ENCODE measurements at regions not wholly inside any gene's neighbourhood (a gene's known extent, or its start where the extent isn't known, plus 50 kb on each side); places are given as distances from the start of the nearest gene placed in this dataset.

DNA sequence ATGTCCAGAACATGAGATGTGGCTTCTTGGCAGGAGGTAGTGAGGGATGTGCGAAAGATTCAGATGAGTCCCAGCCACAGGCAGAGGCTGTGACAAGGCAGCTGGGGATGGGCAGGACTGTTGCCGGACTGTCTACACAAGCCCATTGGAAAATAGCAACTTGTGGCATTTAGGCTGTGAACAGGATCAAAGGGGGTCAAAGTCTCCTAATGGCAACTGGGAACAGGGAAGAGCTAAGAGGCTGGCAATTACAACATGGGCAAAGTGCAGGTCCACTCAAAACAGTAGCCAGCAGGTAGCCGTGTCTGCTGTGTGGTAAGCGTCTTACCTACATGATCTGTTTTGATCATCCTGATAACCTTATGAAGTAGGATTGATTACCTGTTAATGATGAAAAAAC is 254.2 kb upstream of the ZNF32 start:
- POLR2A ChIA-PET: no interaction called here
- DNase-seq: no peak
- Mint-ChIP-seq H3K4me1 (ENCODE audit: low read depth, unreplicated experiment) (no peaks in the 10 kb centered on the region), H3K9me3 (ENCODE audit: unreplicated experiment) (no peaks in the 10 kb centered on the region), H3K36me3 (ENCODE audit: insufficient read depth, unreplicated experiment) (no peaks in the 10 kb centered on the region), H3K4me3 (ENCODE audit: unreplicated experiment) (no peak overlapping the region), H3K27ac (ENCODE audit: unreplicated experiment) (no peak overlapping the region), H3K27me3 (ENCODE audit: insufficient read depth, unreplicated experiment) (peaks cover 7% of the 10 kb centered on the region)
- Histone ChIP-seq H3K4me3 (ENCODE audit: low read depth, low read length) (no peak overlapping the region), H3K36me3 (ENCODE audit: control insufficient read depth, insufficient read depth, low read length) (no peaks in the 10 kb centered on the region), H3K27me3 (replicated peaks; ENCODE audit: control insufficient read depth, insufficient read depth, low read length) (no peaks in the 10 kb centered on the region), H3K9me3 (no peaks in the 10 kb centered on the region), H3K4me1 (no peaks in the 10 kb centered on the region)
- BruUV-seq (replicated peaks): no TSS peak
- intact Hi-C loops (cut with micrococcal nuclease; ENCODE audit: unreplicated experiment): loop anchor here (5.0 kb wide), 1 partner anchor 221 kb away; no protein-coding TSS in a partner anchor
- TF ChIP-seq, protein P1, sequence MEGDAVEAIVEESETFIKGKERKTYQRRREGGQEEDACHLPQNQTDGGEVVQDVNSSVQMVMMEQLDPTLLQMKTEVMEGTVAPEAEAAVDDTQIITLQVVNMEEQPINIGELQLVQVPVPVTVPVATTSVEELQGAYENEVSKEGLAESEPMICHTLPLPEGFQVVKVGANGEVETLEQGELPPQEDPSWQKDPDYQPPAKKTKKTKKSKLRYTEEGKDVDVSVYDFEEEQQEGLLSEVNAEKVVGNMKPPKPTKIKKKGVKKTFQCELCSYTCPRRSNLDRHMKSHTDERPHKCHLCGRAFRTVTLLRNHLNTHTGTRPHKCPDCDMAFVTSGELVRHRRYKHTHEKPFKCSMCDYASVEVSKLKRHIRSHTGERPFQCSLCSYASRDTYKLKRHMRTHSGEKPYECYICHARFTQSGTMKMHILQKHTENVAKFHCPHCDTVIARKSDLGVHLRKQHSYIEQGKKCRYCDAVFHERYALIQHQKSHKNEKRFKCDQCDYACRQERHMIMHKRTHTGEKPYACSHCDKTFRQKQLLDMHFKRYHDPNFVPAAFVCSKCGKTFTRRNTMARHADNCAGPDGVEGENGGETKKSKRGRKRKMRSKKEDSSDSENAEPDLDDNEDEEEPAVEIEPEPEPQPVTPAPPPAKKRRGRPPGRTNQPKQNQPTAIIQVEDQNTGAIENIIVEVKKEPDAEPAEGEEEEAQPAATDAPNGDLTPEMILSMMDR (IDR thresholded peaks at IDR 0.05; ENCODE audit: insufficient read depth in 1 of 2, low read depth in 1 of 2, low read length in 1 of 2, severe bottlenecking in 1 of 2, unreplicated experiment in 1 of 2): no peak
- CTCF ChIA-PET: no interaction called here

DNA sequence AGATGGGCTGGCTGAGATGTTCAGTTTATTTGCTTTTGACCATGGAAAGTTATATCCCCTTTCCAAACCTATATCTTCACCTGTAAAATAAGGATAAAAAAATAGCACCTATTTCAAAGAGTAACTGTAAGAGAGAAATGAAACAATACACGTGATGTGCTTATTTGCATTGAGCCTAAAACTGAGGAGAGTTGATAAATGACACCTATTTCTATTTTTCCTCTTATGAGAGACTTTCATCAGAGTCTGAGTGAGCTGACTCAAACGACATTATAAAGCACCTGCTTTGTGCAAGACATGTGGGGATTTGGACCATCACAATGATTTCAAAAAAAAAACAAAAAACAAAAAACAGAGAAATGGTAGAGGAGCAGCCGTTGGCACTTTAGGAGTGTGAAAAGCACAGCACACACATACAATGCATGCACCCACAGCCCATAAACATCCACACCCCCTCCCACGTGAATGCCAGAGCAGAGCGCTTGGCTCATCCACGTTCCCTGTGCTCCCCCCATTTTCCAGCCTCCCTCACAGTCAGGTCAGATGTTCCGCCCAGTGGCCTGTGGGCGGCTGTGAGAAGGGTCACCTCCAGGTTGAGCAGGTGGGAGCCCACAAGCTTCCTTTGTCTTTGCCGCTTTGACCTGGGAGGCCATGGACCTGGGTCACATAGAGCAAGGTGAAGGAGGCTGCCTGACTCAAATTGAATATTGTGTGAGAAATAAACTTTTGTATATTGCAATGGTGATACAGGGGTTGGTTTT is 253.2 kb upstream of the ZNF32 start:
- H3K36me3 Mint-ChIP-seq (ENCODE audit: insufficient read depth, unreplicated experiment): no peaks in the 10 kb centered on the region
- H3K4me3 ChIP-seq (ENCODE audit: low read depth, low read length): no peak overlapping the region
- no peaks in the 10 kb centered on the region for H3K9me3 Mint-ChIP-seq (ENCODE audit: unreplicated experiment)
- no peaks in the 10 kb centered on the region for H3K4me1 ChIP-seq
- POLR2A ChIA-PET: no interaction called here
- BruUV-seq (replicated peaks): no TSS peak
- no peak for DNase-seq
- H3K27me3 ChIP-seq (replicated peaks; ENCODE audit: control insufficient read depth, insufficient read depth, low read length): no peaks in the 10 kb centered on the region
- no peak overlapping the region for H3K27ac Mint-ChIP-seq (ENCODE audit: unreplicated experiment)
- intact Hi-C loops (cut with micrococcal nuclease; ENCODE audit: unreplicated experiment): loop anchor here (5.0 kb wide), 1 partner anchor 220 kb away; no protein-coding TSS in a partner anchor
- H3K4me1 Mint-ChIP-seq (ENCODE audit: low read depth, unreplicated experiment): no peaks in the 10 kb centered on the region
- H3K36me3 ChIP-seq (ENCODE audit: control insufficient read depth, insufficient read depth, low read length): no peaks in the 10 kb centered on the region
- H3K4me3 Mint-ChIP-seq (ENCODE audit: unreplicated experiment): no peak overlapping the region
- H3K27me3 Mint-ChIP-seq (ENCODE audit: insufficient read depth, unreplicated experiment): peaks cover 7% of the 10 kb centered on the region
- CTCF ChIA-PET: interaction anchor here (0.6 kb wide), 1 partner anchor 485 kb away, joined by 3 read pairs; no protein-coding TSS in a partner anchor
- H3K9me3 ChIP-seq: no peaks in the 10 kb centered on the region
- TF ChIP-seq, protein P1 (IDR thresholded peaks at IDR 0.05; ENCODE audit: insufficient read depth in 1 of 2, low read depth in 1 of 2, low read length in 1 of 2, severe bottlenecking in 1 of 2, unreplicated experiment in 1 of 2): no peak

DNA sequence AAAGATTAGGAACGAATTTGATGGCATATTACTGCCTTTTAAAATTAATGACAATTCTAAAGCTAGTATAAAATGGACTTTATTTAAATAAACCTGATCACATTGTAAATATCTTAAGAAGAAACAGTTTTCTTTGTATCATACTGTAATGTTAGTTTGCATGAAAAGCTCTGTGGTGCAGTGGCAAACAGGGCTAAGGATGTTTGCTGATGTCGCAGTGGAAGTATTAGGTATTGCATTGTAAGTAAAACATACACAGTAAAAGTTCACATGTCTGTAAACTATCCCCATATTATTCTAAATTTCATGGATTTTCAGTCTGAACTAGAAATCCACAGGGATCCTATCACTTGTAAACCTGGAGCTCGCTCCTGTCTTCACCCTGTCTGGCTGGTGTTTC is 252.6 kb upstream of the ZNF32 start:
- no TSS peak for BruUV-seq (replicated peaks)
- Mint-ChIP-seq H3K27ac (ENCODE audit: unreplicated experiment) (no peak overlapping the region), H3K9me3 (ENCODE audit: unreplicated experiment) (no peaks in the 10 kb centered on the region), H3K4me1 (ENCODE audit: low read depth, unreplicated experiment) (no peaks in the 10 kb centered on the region), H3K36me3 (ENCODE audit: insufficient read depth, unreplicated experiment) (no peaks in the 10 kb centered on the region), H3K4me3 (ENCODE audit: unreplicated experiment) (no peak overlapping the region), H3K27me3 (ENCODE audit: insufficient read depth, unreplicated experiment) (peaks cover 5% of the 10 kb centered on the region)
- DNase-seq: no peak
- Histone ChIP-seq H3K9me3 (no peaks in the 10 kb centered on the region), H3K4me3 (ENCODE audit: low read depth, low read length) (no peak overlapping the region), H3K27me3 (replicated peaks; ENCODE audit: control insufficient read depth, insufficient read depth, low read length) (no peaks in the 10 kb centered on the region), H3K36me3 (ENCODE audit: control insufficient read depth, insufficient read depth, low read length) (no peaks in the 10 kb centered on the region), H3K4me1 (no peaks in the 10 kb centered on the region)
- POLR2A ChIA-PET: no interaction called here
- intact Hi-C loops (cut with micrococcal nuclease; ENCODE audit: unreplicated experiment): loop anchor here (5.0 kb wide), 1 partner anchor 219 kb away; no protein-coding TSS in a partner anchor
- CTCF ChIA-PET: interaction anchor here (0.6 kb wide), 1 partner anchor 485 kb away, joined by 3 read pairs; no protein-coding TSS in a partner anchor
- TF ChIP-seq, protein P1 (IDR thresholded peaks at IDR 0.05; ENCODE audit: insufficient read depth in 1 of 2, low read depth in 1 of 2, low read length in 1 of 2, severe bottlenecking in 1 of 2, unreplicated experiment in 1 of 2): peak in 1 of 2 experiments; percentile 8
